Right lung (tissue), 2 donors: ENCODE measurements at regions not wholly inside any gene's neighbourhood (a gene's known extent, or its start where the extent isn't known, plus 50 kb on each side); places are given as distances from the start of the nearest gene placed in this dataset.

Experiments used
- DNase-seq, 2 donors: peaks; one replicate each; pipeline ENCODE4 v3.0.0-alpha.2; 2013

- DNase-seq = no peak
These were observed 58.7 kb upstream of the ACVR1 start for GRCh38 chr2:157934684-157935377.

- no peak for DNase-seq
These were observed 57.2 kb upstream of the ACVR1 start for GRCh38 chr2:157933160-157933920.

GRCh38 chr2:157932480-157933159 is 56.5 kb upstream of the ACVR1 start:
- no peak for DNase-seq

- no peak for DNase-seq
These were observed 55.4 kb upstream of the ACVR1 start for GRCh38 chr2:157931542-157931941.

DNA sequence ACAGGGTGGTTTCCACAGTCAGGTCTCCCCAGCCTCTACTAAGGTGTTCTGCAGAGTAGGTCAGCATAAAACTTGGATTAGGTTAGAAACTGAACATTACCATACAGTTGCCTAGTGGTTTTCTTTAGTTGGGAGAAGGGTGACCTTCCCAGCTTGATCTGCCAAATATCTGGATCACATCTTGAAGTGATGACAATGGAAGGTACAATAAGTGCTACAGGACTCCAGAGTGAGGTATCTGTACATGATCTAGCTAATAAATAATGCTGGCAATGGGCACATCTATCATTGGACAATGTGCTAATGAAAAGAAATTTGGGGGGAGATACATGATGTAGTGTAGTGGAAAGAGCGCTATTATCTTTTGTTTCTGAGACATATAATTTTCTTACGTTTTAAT is 54.6 kb upstream of the ACVR1 start:
- DNase-seq = no peak

GRCh38 chr2:157929871-157930667 is 53.9 kb upstream of the ACVR1 start:
- no peak for DNase-seq

DNA sequence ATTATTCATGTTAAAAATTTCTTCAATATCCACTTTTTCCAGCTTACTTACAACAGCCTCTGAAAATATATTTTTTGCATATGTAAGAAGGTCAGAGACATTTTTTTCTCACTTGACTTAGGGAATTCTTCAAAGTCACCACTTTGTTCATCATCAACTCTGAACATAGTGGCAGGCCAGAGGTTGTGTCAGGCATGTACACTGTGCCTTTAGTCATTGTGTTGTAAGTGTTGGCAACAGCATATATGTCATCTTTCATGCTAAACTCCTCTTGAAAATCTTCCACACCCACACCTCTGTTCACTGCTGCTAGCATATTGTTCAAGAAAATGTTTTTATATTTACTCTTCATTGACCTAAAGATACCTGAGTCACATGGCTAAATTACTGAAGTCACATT is 52.2 kb upstream of the ACVR1 start:
- DNase-seq = no peak

DNA sequence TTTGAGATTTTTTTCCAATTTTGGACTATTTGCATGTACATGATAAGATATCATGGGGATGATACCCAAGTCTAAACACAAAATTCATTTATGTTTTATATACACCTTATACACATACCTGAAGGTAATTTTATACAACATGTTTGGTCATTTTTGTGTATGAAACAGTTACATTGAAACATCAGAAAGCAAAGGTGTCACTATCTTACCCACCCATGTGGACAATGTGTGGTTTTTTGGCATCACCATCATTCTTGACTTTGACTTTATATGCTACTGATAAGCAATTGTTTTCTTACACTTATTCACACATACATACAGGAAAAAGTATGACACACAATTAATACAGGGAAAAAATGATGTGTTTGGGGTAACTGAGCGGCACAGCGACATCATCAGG is 51.0 kb upstream of the ACVR1 start:
- DNase-seq = no peak
